Brain microvascular endothelial cell (primary cell): ENCODE measurements at regions not wholly inside any gene's neighbourhood (a gene's known extent, or its start where the extent isn't known, plus 50 kb on each side); places are given as distances from the start of the nearest gene placed in this dataset.

Source experiments
- DNase-seq: peaks from one replicate; pipeline ENCODE4 v3.0.0-alpha.2; 2020
- H3K27ac ChIP-seq: fragments of 250-450 bp; sonication (Bioruptor Pico); 2 replicates; pipeline ENCODE4 v1.5.1; 2020; ENCODE audit warnings: mild to moderate bottlenecking, moderate library complexity
- H3K27me3 ChIP-seq: fragments of 250-450 bp; sonication (Bioruptor Pico); replicated peaks from 2 replicates; pipeline ENCODE4 v1.5.1; 2020; ENCODE audit warnings: mild to moderate bottlenecking
- H3K36me3 ChIP-seq: fragments of 250-450 bp; sonication (Bioruptor Pico); replicated peaks from 2 replicates; pipeline ENCODE4 v1.5.1; 2020; ENCODE audit warnings: mild to moderate bottlenecking
- H3K4me3 ChIP-seq: 2 replicates; pipeline ENCODE4 v1.5.1; 2011; ENCODE audit warnings: low read depth, mild to moderate bottlenecking, control low read depth, low read length, moderate library complexity
- CTCF ChIP-seq: IDR thresholded peaks from 2 replicates; pipeline ENCODE4 v1.5.1; 2011; ENCODE audit warnings: low read depth, mild to moderate bottlenecking, moderate library complexity, low read length, control low read depth, inconsistent platforms; ENCODE audit errors: missing control alignments
- in situ Hi-C: cut with HindIII; loops from 2 replicates; pipeline ENCODE4 v1.10.0; 2017; ENCODE audit warnings: low sequenced_read_pairs, low pct_ligation_motif_present

GRCh38 chr14:89620436-89620835 is 203.4 kb upstream of the FOXN3 start:
- Histone ChIP-seq H3K27me3 (no peaks in the 10 kb centered on the region), H3K27ac (no peak overlapping the region), H3K4me3 (no peak overlapping the region), H3K36me3 (no peaks in the 10 kb centered on the region)
- DNase-seq: no peak
- in situ Hi-C loops: no loop called here
- TF ChIP-seq CTCF: no peak

DNA sequence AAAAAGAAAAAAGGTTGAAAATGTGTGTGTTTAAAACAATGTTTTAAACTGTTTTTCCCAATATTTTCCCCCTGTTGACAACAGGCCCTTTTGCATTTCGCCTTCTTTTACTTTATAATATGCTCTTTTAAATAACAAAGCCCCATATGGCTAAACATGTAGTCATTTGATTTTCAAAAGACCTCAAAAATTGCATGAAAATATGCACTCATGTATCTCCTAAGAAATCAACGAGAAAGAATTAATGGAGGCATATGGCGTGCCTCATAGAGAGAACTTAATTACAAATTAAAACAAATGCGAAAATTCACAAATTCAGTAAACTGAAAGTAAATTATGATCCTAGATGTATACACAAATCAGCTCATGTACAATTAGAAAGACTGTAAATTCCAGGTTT is 202.6 kb upstream of the FOXN3 start:
- Histone ChIP-seq H3K27ac (peak overlapping the region; percentile 80), H3K27me3 (no peaks in the 10 kb centered on the region), H3K4me3 (peak overlapping the region; percentile 78), H3K36me3 (no peaks in the 10 kb centered on the region)
- in situ Hi-C loops: no loop called here
- no peak for TF ChIP-seq CTCF
- no peak for DNase-seq

DNA sequence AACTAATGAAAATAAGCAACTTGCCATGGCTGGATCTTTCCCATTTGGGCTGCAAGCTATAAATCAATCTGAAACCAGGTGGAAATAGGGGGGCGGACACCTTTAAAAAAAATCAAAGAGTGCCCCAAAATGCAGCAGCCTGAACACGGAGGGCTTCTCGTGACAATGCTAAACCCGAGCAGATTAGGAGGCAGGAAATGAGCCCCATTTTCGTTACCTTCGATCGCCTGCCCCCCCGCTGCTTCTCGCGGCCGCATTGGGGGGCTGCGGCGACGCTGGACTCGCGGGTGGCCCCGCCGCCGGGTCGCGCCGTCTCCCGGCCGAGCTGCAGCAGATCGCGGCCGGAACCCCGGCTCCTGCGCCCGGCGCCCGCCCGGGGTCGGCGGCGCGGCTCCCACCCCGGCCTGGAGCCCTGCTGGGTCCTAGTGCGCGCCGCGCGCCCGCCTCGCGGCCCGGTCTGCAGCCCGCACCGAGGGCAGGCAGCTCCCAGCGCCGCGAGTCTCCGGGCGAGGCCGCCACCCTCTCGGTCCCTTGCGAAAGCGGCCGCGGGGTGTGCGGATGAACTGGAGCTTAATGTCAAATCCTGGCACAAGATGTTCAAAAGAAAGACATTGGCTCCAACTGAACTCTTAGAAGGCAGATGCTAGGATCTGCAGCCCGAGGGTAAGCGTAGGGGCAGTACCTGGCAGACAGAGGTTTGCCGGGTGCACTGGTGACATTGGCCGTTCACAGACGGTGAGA is 201.9 kb upstream of the FOXN3 start:
- in situ Hi-C loops: no loop called here
- TF ChIP-seq CTCF: peak; percentile 7
- peak overlapping the region; percentile 80 for H3K27ac ChIP-seq
- peak overlapping the region; percentile 78 for H3K4me3 ChIP-seq
- DNase-seq: peak; percentile 41
- no peaks in the 10 kb centered on the region for H3K36me3 ChIP-seq
- no peaks in the 10 kb centered on the region for H3K27me3 ChIP-seq

DNA sequence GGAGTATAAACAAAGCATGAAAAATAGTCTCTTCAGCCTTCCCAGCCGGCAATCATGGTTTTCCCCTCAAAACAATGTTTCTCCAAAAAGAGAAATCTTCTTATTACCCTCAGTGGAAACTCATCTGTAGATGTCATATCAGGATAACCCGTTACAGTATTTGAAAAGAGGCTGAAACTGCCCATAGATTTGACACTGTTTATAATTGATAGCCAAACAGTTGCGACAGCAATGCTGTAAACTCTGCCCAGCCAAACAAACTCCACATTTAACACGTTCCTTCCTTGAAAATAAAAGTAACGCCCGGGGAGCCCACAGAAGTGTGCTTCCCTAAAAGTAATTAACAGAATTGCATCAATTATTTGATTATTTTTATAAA is 201.3 kb upstream of the FOXN3 start:
- in situ Hi-C loops: no loop called here
- Histone ChIP-seq H3K4me3 (peak overlapping the region; percentile 78), H3K27ac (peak overlapping the region; percentile 80), H3K27me3 (no peaks in the 10 kb centered on the region), H3K36me3 (no peaks in the 10 kb centered on the region)
- DNase-seq: no peak
- TF ChIP-seq CTCF: no peak

- Histone ChIP-seq H3K36me3 (no peaks in the 10 kb centered on the region), H3K4me3 (peak overlapping the region; percentile 78), H3K27me3 (no peaks in the 10 kb centered on the region), H3K27ac (peak overlapping the region; percentile 80)
- TF ChIP-seq CTCF: no peak
- in situ Hi-C loops: no loop called here
- peak; percentile 40 for DNase-seq
Measured at GRCh38 chr14:89617481-89618329, 200.7 kb upstream of the FOXN3 start.
